Stimulated activated CD4-positive, alpha-beta T cell treated with anti-CD3 and anti-CD28 coated beads, Interleukin-12 subunit alpha, Interleukin-12 subunit beta, amount 100 ng/mL, for 24 hours (primary cell): ENCODE measurements at regions not wholly inside any gene's neighbourhood (a gene's known extent, or its start where the extent isn't known, plus 50 kb on each side); places are given as distances from the start of the nearest gene placed in this dataset.
"Not testable (repeated sequence)": the region's sequence is repeated elsewhere in the genome, so short reads cannot be mapped to it uniquely, and the experiment has no call there.

ENCODE experiments used
- DNase-seq, 2 experiments: peaks; one replicate each; pipeline ENCODE4 v3.0.0-alpha.2; 2020; ENCODE audit warnings: low read depth in 2 of 2

DNA sequence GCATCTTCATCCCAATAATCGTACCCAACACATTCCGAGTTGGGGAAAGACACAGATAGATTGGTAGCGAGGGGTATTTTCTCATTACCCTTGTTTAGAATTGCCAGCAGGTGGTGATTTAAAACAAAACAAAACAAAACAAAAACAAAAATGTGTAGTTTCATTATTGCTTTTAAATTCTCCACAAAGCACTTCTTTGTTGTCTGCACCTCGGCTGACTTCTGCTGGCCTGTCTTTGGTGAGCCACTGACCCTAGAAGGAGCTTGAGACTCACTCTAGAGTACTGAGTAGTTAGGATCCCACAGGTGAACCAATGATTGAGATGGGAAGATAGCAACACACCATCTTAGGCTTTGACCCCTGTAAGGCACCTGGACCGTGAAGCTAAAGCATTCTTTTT is 105.4 kb upstream of the BET1 start:
- no peak for DNase-seq

DNA sequence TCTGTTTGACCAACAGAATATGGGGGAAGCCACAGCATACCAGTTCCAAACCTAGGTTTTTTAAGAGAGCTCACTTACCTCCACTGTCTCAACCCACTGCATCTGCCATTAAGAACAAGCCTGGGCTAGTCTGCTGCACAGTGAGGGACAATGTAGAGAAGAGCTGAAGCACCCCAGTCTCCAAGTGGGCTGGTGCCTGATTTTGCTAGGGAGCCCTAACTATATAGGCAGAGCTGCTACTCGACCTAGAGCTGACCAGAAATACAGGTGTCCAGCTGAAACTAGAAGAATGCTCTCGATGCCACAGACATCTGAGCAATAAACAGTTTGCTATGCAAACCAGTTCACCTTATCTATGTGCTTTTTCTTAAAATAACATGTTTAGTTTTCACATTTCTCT is 106.9 kb upstream of the BET1 start:
- DNase-seq = no peak

DNA sequence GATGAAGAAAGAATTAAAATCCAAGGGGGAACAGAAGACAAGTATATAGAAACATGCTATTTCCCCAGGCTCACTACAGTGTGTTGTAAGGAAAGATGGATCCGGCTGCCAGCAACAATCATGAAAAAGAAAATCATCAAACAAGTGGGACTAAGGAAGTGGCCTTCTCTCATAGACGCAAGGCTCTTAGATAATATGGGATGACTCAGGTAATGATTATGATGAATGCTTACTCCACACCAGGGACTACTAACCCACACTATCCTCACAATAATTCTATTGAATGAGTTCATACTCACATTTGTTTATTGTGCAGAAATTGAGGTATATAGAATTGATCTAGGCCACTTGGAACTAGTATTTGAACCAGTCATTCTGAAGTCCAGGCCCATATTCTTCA is 111.2 kb upstream of the BET1 start:
- DNase-seq = no peak

DNA sequence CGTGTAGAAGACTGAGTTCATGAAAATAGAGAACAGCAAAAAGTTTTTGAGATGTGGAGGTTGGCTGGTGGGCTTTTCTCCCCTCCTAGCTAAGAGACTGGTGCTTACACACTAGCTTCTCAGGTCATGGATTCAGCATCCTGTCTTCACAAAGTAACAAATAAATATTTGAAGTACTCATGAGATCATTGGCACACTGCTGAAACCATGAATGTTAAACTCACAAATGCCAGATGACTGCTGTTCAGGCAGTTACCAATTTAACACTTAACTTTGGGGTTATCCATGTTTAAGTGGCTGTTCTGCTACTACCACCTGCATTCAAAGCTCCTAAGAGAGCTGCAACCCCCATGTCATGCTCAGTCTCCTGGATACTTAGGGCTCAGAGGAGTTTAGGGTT is 119.0 kb upstream of the BET1 start:
- no peak for DNase-seq

DNA sequence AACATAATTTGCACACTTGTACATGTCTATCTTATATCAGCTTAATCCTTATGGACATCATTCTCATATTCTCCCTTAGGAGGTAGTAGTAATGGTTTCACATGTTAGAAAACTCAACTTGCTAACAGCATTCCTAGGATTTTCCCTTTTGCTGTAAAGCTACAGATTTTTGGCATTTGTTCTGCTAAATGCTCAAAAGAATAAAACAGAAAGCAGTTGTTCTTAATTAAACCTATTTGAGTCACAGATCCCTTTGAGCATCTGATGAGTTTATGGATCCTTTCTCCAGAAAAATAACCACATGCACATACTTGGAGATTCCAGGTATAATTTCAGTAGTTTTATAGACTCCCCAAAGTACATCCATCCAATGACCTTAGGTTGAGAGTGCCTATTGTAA is 122.9 kb upstream of the BET1 start:
- DNase-seq = no peak

DNA sequence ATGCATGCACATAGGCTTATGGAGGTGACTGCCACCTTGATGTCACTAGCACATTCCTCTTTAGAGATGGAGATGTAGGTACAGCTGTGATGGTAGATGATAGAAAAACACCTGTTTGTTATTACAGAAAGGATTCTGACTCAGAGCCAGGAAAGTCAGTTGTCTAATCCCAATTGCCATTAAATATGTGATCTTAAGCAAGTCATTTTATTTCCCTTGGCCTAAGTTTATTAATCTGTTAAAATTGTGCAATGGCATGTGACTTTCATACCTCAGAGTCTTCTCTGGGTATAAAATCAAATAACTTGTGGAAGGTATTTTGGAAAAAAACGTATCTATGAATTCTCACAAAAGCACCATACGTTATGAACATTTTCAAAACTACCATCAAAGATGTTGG is 123.9 kb upstream of the BET1 start:
- no peak for DNase-seq

DNA sequence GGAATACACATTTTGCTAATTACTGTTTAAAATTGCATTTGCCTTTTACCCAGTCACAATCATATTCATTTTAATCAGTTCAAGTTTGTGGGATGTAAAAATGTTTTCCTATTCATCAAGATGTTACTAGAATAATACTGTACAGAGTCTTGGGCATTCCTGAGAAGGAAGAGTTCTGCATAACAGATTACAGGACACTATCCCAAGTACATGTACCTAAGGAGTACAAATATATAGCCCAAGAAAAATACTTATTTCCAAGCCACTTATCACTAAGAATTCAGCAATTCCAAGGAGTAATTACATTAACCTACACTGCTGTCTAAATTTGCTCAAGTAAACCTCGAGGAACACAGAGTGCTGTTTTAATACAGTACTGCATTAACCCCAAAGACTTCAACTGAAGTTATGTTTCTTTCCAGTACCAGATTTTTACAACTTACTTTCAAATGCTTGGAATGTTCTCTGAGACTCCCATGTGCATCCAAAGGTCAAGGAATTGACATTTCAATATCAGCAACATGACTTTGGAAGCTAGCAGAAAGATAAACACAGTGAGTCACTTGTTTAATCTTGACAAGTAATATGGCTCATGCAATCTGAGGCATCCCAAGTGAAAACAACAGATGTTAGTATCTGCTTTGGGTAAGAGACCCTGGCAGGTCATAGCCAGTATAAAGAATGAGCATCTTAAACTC is 125.4 kb upstream of the BET1 start:
- DNase-seq = no peak

DNA sequence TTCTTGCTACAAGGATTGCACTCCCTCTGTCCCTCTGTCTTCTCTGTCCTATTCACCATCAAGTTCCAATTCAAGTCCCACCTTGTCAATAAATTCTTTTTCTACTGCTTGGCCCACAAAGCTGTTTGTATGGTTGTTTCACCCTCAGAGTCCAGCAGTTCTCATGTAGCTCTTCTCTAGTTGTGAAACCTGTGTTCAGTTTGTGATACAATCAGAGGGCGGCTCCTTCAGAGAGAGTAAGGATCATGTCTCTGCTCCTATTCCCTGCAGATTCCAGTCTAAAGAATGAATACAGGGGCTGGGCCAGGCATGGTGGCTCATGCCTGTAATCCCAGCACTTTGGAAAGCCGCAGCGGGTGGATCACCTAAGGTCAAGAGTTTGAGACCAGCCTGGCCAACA is 126.6 kb upstream of the BET1 start:
- no peak for DNase-seq

DNA sequence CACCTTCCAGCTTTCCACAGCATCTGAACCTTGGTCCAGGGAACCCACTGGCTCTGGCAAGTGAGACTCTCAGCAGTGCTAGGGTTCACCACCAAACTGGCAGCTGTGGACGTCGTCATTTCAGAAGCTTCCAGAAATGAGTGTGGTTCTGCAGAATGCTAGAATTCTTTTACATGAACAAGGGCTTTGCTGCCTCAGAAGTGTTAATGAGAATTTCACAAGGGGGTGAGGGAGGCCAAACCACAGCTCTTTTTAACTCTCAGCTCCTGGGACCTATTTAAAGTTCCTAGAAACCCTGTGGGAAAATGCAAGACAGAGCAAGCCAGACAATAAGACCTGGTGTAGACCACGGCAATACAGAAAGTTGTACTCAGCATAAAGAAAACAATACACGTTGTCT is 129.3 kb upstream of the BET1 start:
- no peak for DNase-seq

DNA sequence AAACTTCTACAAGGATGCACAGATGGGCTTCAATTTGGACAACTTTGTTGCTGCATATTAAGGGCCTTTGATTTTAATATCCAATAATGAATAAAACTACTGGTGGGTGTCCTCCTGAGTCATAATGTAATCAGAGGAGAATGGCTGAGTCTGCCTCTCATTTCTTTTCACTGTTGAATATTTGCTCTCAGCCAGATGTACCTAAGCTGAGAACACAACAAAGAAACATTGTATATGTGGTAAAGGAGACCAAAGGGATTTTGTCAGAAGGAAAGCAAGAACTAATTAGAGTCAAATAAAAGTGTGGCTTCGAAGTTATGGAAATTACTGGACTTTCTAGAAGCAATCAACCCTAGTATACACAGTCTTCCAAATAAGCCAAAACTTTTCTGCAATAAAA is 131.0 kb upstream of the BET1 start:
- DNase-seq = no peak

DNA sequence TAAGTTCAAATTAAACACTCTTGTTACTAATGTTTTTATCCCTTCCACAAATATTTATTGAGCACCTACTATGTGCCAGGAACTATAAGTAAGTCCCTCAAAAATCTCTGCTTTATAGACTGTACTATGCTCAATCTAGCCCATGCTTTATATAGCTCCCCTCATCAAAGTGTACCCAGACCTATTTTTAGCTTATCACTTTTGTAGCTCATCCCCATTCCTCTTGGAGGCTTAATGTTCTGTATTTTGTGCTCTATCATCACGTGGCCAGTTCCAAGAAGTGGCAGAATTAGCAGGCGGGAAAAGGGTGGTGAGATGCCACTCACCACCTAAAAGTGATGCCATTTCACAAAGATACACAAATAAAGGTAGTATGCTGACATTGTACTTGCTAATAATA is 138.1 kb upstream of the BET1 start:
- DNase-seq = no peak

DNA sequence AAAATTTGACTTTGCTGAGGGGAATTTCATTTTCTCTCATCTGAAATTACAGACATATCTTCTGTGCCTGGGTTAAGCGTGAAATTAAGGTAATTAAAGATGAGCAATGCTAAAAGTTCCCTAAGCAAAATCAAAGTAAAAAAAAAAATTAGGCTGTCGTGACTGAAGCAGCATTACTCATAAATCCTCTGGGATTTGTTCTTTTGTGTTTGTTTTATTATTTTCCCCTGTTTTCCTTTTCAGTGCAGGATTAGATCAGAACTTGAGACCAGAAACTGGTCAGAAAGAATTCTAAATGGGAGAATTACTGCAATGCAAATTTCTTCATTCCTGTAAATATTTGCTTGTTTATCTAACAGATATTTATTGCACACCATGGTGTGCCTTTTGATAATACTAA is 141.4 kb upstream of the BET1 start:
- DNase-seq = no peak

DNA sequence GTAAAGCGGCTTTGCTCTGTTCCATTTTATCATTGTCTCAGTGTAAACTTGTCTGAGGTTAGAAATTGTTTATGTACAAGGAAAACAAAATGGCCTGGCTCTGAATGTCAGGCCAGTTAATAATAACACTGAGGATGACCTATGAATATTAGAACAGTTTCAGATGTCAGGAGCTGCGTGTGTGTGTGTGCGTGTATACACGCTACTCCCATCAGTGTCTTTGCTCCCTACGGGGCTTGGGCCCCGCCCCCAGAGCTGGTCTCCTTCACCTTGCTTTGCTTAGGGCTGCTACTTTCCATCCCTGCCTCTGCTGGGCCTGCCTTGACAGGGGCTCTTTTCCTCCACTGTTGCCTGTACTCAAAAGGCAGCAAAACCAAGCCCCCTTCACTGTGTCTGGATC is 142.3 kb upstream of the BET1 start:
- no peak for DNase-seq

DNA sequence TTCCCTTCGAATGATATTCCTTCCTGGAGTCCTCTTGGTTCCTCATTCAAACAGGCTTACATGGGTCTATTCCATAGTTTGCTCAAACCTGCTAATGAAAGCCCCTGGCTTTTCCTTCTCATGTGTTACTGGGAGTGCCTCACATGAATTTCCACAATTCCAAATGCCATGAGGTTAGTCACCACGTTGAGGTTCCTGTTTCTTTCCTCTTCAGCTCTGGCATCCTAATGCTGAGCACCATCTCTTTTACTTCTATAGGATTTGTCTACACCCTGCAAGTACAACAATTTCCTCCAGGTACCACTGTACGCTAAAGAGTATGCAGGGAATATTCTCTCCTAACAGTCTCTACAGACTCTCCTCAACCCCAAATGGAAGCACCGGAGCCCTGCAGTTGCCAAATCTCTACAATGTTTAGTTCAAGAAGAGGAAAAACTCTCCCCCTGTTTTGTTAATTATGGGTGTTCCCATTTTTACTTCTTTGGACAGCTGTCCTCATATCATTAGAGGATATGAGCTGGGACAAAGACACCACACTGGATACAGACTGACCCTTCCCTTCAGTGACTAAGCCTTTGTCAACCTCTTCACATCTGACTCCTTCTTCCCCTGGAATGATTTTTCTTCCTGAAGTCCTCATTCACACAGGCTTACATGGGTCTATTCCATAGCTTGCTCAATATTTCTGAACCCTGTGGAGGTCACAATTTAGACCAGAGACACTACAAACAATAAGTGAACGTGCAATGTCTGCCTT is 145.8 kb upstream of the BET1 start:
- DNase-seq = no peak

DNA sequence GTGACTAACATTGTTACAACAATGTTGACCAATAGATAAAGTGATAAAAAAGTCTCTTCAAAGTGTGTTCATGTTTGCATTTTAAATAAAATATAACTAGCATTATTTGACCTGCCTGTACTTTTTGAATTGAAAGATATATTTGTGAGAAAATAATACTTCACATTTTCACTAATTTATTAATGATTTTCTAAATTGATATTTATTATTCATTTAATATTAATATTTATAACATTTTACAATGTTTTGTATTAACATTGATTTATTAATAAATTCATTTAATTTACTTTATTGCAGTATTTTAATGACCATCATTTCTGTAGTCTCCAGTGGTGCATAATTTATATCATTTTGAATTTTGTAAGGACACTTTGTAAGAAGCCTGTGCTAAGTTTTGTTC is 150.0 kb upstream of the BET1 start:
- DNase-seq = no peak

DNA sequence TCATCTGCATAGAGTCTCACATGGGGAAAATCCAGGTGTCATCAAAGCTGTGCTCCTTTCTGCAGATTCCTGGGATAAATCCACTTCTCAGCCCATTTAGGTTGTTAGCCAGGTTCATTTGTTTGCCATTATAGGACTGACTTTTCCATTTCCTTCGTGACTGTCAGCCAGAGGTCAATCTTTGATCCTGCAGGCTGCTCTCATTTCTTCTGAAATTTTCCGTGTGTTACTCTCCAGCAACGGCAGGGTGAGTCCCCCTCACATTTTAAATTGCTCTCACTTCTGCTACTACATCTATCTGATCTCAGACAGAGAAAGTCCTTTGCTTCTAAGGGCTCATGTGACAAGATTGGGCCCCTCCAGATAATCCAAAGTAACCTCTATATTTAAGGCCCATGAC is 150.7 kb upstream of the BET1 start:
- no peak for DNase-seq

DNA sequence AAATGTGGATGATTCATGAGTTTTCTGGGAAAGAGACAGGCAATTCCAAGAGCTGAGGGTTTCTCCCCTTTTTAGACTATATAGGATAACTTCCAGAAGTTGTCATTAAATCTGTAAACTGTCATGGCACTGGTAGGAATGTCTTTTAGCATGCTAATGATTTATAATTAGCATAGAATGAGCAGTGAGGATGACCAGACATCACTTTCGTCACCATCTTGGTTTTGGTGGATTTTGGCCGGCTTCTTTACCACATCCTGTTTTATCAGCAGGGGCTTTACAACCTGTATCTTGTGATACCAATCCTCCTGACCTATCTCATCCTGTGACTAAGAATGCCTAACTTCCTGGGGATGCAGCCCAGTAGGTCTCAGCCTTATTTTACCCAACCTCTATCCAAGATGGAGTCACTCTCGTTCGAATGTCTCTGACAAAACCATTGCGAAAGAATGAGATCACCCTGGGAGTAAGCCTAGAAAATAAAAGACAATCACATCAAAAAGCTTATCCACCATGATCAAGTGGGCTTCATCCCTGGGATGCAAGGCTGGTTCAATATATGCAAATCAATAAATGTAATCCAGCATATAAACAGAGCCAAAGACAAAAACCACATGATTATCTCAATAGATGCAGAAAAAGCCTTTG is 153.6 kb upstream of the BET1 start:
- DNase-seq = not testable (repeated sequence)

DNA sequence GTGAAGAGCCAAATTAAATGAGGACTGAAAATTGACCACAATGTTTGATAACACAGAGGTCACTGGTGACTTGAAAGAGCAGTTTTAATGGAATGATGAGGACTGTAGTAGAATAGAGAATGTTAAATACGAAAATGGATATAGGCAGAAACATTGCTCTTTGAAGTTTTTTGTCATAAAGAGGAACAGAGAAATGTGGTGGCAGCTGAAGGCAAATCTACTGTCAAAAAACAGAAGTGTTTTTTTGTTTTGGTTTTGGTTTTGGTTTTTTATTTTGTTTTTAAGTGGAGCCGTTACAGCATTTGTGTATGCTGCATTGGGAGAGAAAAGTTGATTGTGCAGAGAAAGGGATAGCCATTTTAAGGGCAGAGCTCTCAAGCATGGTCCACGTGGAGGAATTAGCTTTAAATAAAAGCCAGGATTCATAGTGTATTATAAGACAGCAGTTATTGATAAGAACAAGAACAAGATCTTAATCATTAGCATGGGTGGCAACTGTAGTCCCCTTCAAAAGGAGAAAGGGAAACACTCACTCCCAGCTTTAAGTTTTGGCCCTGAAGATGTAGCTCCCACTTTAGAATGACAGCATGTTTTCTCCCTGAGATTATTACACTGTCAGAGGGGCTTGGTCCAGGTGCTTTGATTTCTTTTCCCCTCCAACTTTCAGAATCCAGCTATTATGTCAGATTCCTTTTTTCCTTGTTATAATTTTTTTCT is 156.7 kb upstream of the BET1 start:
- DNase-seq = no peak

DNA sequence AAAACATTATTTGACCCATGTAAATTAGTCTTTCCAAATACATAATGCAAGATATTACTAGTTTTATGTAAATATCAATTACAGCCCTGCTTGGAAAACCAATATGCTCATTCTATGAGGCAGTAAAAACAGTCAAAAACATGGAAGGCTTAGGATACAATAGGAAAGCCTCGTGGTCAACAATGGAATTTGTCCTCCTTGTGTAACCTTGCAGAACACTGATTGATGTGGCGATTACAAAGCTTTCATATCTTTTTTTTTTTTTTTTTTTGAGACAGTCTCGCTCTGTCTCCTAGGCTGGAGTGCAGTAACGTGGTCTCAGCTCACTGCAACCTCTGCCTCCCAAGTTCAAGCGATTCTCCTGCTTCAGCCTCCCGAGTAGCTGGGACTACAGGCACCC is 157.3 kb upstream of the BET1 start:
- no peak for DNase-seq

DNA sequence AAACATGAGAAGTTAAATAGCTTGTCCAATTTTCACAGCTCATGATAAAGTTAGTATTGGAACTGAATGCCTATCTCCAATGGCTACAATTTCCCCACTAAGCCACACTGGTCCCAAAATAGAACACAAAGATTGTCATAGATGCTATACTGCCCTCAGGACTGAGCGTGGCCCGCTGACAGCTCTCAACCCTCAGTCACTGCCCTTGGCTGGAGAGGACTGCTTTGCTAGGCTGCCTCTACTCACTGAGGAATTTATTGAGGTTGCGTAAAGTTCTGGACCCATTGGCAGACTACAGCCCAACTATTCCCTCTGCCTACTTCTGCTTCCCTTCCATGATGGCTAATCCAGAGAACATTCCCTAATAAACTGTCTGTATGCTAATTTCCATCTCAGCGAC is 165.5 kb upstream of the BET1 start:
- no peak for DNase-seq

DNA sequence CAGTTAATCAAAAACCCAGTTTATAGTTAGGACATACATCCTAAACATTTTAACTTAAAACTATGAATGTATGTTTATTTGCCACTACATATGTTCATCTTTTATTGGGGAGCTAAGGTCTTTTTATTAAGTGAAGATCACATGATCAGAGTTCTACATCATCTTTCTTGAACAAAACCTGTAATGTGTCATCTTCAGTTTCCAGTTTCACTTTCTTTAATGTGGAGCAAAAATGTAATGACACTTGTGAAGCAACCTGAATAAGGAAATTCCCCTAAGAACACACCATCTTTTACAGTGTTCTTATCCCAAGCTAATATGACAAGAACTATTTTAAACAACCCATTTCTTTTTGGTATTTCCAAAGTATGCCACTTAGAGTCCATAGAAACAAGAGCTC is 166.7 kb upstream of the BET1 start:
- no peak for DNase-seq

DNA sequence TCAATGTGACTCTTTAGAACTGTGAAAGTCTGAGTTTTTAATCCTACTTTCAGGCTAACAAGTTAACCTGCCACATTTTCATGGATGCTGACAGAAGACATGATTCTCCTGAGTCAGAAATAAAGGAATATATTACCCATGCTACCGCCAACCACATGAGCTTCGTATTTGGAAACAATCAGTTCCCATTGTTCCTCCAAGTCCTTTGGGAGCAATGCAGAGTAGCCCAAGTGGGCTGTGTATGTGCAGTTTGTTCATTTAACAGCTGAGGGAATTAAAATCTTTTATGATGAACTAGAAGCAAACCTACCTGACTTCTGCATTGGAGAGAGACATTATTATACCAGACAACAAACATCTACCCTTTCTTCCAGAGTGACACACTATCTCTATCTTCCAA is 169.3 kb upstream of the BET1 start:
- no peak for DNase-seq

DNA sequence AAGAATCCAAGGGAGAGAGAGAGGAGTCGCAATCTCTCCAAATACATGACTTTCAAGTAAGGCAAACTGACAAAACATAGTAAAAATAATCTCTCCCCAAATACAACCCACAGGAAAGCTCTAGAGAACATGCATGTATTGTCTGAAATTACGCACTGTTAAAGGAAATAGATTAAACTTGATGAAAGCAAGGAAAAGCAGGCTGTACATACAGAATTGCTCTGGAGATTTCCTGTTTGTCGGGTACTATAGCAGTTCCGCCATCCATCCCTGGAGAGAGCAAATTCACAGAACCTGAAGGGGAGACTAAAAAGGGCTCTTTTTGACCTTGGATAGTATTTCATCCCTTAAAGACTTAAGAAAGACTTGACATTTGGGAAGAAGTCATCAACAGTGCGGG is 170.2 kb upstream of the BET1 start:
- no peak for DNase-seq
